ENCODE measurements at regions not wholly inside any gene's neighbourhood (a gene's known extent, or its start where the extent isn't known, plus 50 kb on each side); places are given as distances from the start of the nearest gene placed in this dataset.

DNA sequence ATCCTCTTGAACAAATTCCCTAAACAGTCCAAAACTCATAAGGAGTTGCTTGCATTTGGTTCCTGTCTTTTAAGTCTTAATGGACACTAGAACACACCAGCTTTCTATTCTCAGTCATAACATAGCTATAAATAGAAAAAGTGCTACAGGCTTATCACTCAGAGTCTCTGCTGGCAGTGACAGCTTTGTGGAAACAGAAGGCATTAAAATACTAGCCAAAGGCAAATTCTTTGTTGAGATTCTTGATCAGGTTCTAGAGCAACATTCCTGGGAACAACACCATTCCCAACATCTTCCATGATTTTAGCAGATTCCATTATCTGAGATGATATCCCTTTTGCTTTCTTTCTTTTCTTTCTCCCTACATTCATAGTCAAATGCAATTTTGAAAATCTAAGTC is 207.7 kb upstream of the PLEKHG7 start:
- no peak for ATAC-seq
- TF ChIP-seq ESRRG (CRISPR knock-in tag; IDR thresholded peaks at IDR 0.05) = no peak
- no peak for TF ChIP-seq BACH2 (CRISPR knock-in tag; IDR thresholded peaks at IDR 0.05; ENCODE audit: borderline replicate concordance)
- no peak for TF ChIP-seq OSR1 (CRISPR knock-in tag; IDR thresholded peaks at IDR 0.05)
- TF ChIP-seq TCF4 (CRISPR knock-in tag; IDR thresholded peaks at IDR 0.05; ENCODE audit: borderline replicate concordance) = no peak
- TF ChIP-seq, protein P1, sequence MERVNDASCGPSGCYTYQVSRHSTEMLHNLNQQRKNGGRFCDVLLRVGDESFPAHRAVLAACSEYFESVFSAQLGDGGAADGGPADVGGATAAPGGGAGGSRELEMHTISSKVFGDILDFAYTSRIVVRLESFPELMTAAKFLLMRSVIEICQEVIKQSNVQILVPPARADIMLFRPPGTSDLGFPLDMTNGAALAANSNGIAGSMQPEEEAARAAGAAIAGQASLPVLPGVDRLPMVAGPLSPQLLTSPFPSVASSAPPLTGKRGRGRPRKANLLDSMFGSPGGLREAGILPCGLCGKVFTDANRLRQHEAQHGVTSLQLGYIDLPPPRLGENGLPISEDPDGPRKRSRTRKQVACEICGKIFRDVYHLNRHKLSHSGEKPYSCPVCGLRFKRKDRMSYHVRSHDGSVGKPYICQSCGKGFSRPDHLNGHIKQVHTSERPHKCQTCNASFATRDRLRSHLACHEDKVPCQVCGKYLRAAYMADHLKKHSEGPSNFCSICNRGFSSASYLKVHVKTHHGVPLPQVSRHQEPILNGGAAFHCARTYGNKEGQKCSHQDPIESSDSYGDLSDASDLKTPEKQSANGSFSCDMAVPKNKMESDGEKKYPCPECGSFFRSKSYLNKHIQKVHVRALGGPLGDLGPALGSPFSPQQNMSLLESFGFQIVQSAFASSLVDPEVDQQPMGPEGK (CRISPR knock-in tag; IDR thresholded peaks at IDR 0.05; ENCODE audit: borderline replicate concordance) = no peak
- no peak for TF ChIP-seq TOX (CRISPR knock-in tag; IDR thresholded peaks at IDR 0.05; ENCODE audit: borderline replicate concordance)
- TF ChIP-seq ZNF565 (CRISPR knock-in tag; conservative IDR thresholded peaks at IDR 0.05; ENCODE audit: low read depth) = no peak
- no peak for TF ChIP-seq ARNTL (CRISPR knock-in tag; IDR thresholded peaks at IDR 0.05; ENCODE audit: borderline replicate concordance, low read depth)
- TF ChIP-seq, protein P2, sequence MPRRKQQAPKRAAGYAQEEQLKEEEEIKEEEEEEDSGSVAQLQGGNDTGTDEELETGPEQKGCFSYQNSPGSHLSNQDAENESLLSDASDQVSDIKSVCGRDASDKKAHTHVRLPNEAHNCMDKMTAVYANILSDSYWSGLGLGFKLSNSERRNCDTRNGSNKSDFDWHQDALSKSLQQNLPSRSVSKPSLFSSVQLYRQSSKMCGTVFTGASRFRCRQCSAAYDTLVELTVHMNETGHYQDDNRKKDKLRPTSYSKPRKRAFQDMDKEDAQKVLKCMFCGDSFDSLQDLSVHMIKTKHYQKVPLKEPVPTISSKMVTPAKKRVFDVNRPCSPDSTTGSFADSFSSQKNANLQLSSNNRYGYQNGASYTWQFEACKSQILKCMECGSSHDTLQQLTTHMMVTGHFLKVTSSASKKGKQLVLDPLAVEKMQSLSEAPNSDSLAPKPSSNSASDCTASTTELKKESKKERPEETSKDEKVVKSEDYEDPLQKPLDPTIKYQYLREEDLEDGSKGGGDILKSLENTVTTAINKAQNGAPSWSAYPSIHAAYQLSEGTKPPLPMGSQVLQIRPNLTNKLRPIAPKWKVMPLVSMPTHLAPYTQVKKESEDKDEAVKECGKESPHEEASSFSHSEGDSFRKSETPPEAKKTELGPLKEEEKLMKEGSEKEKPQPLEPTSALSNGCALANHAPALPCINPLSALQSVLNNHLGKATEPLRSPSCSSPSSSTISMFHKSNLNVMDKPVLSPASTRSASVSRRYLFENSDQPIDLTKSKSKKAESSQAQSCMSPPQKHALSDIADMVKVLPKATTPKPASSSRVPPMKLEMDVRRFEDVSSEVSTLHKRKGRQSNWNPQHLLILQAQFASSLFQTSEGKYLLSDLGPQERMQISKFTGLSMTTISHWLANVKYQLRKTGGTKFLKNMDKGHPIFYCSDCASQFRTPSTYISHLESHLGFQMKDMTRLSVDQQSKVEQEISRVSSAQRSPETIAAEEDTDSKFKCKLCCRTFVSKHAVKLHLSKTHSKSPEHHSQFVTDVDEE (CRISPR knock-in tag; IDR thresholded peaks at IDR 0.05) = no peak
- no peak for TF ChIP-seq ZNF70 (CRISPR knock-in tag; IDR thresholded peaks at IDR 0.05)
- TF ChIP-seq SNAI2 (CRISPR knock-in tag; IDR thresholded peaks at IDR 0.05) = no peak
- no peak for TF ChIP-seq RARB (CRISPR knock-in tag; IDR thresholded peaks at IDR 0.05)
- TF ChIP-seq GLIS3 (CRISPR knock-in tag; IDR thresholded peaks at IDR 0.05) = no peak
- no peak for TF ChIP-seq ZC3H10 (CRISPR knock-in tag; IDR thresholded peaks at IDR 0.05)
- no peak for TF ChIP-seq ZFP3 (CRISPR knock-in tag; IDR thresholded peaks at IDR 0.05)

DNA sequence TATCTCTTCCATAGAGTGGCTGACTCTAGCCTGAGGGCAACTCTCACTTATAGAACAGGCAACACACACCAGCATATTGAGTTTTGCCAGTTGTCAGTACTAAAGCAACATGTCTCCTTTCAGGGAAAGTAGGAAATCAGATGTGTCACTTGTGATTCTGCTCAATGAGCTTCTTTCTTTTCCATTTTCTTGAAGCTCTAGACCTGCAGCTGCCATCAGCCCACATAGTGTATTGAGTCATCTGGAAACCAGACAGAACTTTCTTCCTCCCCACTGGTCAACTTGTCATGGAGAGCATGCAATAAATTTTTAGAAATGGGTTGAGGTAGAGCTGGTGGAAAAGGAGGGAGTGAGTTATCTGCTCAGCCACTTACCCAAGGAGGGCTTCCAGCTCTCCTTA is 209.0 kb upstream of the PLEKHG7 start:
- no peak for ATAC-seq
- no peak for TF ChIP-seq TOX (CRISPR knock-in tag; IDR thresholded peaks at IDR 0.05; ENCODE audit: borderline replicate concordance)
- TF ChIP-seq, protein P3, sequence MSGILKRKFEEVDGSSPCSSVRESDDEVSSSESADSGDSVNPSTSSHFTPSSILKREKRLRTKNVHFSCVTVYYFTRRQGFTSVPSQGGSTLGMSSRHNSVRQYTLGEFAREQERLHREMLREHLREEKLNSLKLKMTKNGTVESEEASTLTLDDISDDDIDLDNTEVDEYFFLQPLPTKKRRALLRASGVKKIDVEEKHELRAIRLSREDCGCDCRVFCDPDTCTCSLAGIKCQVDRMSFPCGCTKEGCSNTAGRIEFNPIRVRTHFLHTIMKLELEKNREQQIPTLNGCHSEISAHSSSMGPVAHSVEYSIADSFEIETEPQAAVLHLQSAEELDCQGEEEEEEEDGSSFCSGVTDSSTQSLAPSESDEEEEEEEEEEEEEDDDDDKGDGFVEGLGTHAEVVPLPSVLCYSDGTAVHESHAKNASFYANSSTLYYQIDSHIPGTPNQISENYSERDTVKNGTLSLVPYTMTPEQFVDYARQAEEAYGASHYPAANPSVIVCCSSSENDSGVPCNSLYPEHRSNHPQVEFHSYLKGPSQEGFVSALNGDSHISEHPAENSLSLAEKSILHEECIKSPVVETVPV (CRISPR knock-in tag; IDR thresholded peaks at IDR 0.05) = no peak
- no peak for TF ChIP-seq ZNF8 (CRISPR knock-in tag; IDR thresholded peaks at IDR 0.05)
- TF ChIP-seq ZC3H10 (CRISPR knock-in tag; IDR thresholded peaks at IDR 0.05) = no peak
- no peak for TF ChIP-seq ZFP3 (CRISPR knock-in tag; IDR thresholded peaks at IDR 0.05)
- TF ChIP-seq, protein P4, sequence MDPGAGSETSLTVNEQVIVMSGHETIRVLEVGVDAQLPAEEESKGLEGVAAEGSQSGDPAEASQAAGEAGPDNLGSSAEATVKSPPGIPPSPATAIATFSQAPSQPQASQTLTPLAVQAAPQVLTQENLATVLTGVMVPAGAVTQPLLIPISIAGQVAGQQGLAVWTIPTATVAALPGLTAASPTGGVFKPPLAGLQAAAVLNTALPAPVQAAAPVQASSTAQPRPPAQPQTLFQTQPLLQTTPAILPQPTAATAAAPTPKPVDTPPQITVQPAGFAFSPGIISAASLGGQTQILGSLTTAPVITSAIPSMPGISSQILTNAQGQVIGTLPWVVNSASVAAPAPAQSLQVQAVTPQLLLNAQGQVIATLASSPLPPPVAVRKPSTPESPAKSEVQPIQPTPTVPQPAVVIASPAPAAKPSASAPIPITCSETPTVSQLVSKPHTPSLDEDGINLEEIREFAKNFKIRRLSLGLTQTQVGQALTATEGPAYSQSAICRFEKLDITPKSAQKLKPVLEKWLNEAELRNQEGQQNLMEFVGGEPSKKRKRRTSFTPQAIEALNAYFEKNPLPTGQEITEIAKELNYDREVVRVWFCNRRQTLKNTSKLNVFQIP (CRISPR knock-in tag; IDR thresholded peaks at IDR 0.05; ENCODE audit: borderline replicate concordance, low read depth) = no peak

DNA sequence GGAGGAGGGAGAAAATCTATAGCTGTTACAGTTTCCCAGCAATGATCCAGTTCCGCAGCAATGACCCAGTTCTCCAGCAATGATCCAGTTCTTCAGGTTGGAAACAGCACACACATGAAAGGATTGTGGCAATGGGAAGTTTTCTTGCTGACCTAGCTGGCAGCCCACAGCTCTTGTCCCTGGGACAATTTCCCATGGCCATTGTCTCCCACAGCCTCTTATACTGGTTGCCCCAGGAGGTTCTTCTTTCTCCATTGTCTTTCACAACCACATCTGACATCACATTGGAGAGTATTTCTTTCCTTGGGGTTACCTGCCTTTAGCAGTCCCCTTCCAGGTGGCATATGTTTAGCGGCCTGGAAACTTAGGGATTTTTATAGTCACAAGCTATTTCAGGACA is 209.8 kb upstream of the PLEKHG7 start:
- no peak for ATAC-seq
- TF ChIP-seq ARNTL (CRISPR knock-in tag; IDR thresholded peaks at IDR 0.05; ENCODE audit: borderline replicate concordance, low read depth) = no peak
- TF ChIP-seq, protein P2 (CRISPR knock-in tag; IDR thresholded peaks at IDR 0.05) = no peak
- no peak for TF ChIP-seq PPARA (CRISPR knock-in tag; IDR thresholded peaks at IDR 0.05; ENCODE audit: borderline replicate concordance)
- TF ChIP-seq ZNF70 (CRISPR knock-in tag; IDR thresholded peaks at IDR 0.05) = no peak
- no peak for TF ChIP-seq TOX (CRISPR knock-in tag; IDR thresholded peaks at IDR 0.05; ENCODE audit: borderline replicate concordance)
- TF ChIP-seq CSDC2 (CRISPR knock-in tag; IDR thresholded peaks at IDR 0.05) = no peak
- no peak for TF ChIP-seq ZNF565 (CRISPR knock-in tag; conservative IDR thresholded peaks at IDR 0.05; ENCODE audit: low read depth)
- TF ChIP-seq, protein P5, sequence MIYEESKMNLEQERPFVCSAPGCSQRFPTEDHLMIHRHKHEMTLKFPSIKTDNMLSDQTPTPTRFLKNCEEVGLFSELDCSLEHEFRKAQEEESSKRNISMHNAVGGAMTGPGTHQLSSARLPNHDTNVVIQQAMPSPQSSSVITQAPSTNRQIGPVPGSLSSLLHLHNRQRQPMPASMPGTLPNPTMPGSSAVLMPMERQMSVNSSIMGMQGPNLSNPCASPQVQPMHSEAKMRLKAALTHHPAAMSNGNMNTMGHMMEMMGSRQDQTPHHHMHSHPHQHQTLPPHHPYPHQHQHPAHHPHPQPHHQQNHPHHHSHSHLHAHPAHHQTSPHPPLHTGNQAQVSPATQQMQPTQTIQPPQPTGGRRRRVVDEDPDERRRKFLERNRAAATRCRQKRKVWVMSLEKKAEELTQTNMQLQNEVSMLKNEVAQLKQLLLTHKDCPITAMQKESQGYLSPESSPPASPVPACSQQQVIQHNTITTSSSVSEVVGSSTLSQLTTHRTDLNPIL (CRISPR knock-in tag; IDR thresholded peaks at IDR 0.05; ENCODE audit: low read depth) = no peak
- no peak for TF ChIP-seq TCF4 (CRISPR knock-in tag; IDR thresholded peaks at IDR 0.05; ENCODE audit: borderline replicate concordance)
- TF ChIP-seq, protein P4 (CRISPR knock-in tag; IDR thresholded peaks at IDR 0.05; ENCODE audit: borderline replicate concordance, low read depth) = no peak
- no peak for TF ChIP-seq BACH2 (CRISPR knock-in tag; IDR thresholded peaks at IDR 0.05; ENCODE audit: borderline replicate concordance)
- no peak for TF ChIP-seq ZC3H10 (CRISPR knock-in tag; IDR thresholded peaks at IDR 0.05)
- TF ChIP-seq ESRRG (CRISPR knock-in tag; IDR thresholded peaks at IDR 0.05) = no peak
- no peak for TF ChIP-seq ZFP30 (CRISPR knock-in tag; IDR thresholded peaks at IDR 0.05)

Data from SK-N-SH treated with all-trans-retinoic acid at 6 μM for 48 hours (cell line).